Loucy (cell line): ENCODE measurements at regions not wholly inside any gene's neighbourhood (a gene's known extent, or its start where the extent isn't known, plus 50 kb on each side); places are given as distances from the start of the nearest gene placed in this dataset.

Source experiments
- EZH2phosphoT487 ChIP-seq: fragments of 200-600 bp; IDR thresholded peaks from 2 replicates; pipeline ENCODE4 v1.6.1; 2018; ENCODE audit warnings: antibody characterized with exemption, mild to moderate bottlenecking, moderate library complexity, borderline replicate concordance
- TF ChIP-seq, protein P1 (sequence below): fragments of 200-600 bp; sonication (generic); conservative IDR thresholded peaks from 2 replicates; pipeline ENCODE4 v1.5.1; 2014; ENCODE audit warnings: mild to moderate bottlenecking, antibody characterized with exemption, low read length

GRCh38 chr10:113470372-113471240 lies 82.2 kb upstream of the HABP2 start:
- TF ChIP-seq, protein P1, sequence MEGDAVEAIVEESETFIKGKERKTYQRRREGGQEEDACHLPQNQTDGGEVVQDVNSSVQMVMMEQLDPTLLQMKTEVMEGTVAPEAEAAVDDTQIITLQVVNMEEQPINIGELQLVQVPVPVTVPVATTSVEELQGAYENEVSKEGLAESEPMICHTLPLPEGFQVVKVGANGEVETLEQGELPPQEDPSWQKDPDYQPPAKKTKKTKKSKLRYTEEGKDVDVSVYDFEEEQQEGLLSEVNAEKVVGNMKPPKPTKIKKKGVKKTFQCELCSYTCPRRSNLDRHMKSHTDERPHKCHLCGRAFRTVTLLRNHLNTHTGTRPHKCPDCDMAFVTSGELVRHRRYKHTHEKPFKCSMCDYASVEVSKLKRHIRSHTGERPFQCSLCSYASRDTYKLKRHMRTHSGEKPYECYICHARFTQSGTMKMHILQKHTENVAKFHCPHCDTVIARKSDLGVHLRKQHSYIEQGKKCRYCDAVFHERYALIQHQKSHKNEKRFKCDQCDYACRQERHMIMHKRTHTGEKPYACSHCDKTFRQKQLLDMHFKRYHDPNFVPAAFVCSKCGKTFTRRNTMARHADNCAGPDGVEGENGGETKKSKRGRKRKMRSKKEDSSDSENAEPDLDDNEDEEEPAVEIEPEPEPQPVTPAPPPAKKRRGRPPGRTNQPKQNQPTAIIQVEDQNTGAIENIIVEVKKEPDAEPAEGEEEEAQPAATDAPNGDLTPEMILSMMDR = no peak
- TF ChIP-seq EZH2phosphoT487 = no peak
